ENCODE measurements at regions not wholly inside any gene's neighbourhood (a gene's known extent, or its start where the extent isn't known, plus 50 kb on each side); places are given as distances from the start of the nearest gene placed in this dataset.
A peak's percentile ranks its signal among the peaks of the same experiment; 100 is the strongest.

GRCh38 chr2:39547811-39548719 lies 111.0 kb upstream of the MAP4K3 start:
- Histone ChIP-seq H3K79me1 (ENCODE audit: low read length) (no peaks in the 10 kb centered on the region), H3K4me3 (ENCODE audit: low read length) (no peak overlapping the region), H3K4me2 (ENCODE audit: low read length) (no peak overlapping the region), H2BK15ac (replicated peaks; ENCODE audit: low read depth) (no peak overlapping the region), H2BK5ac (ENCODE audit: low read length) (no peak overlapping the region), H3K36me3 (ENCODE audit: control insufficient read depth, insufficient read depth, low read length) (no peaks in the 10 kb centered on the region), H2BK120ac (ENCODE audit: low read depth, low read length) (no peak overlapping the region), H2AK5ac (ENCODE audit: low read length) (no peak overlapping the region), H3K23ac (ENCODE audit: low read length) (no peak overlapping the region), H3K27ac (ENCODE audit: low read depth, low read length) (no peak overlapping the region), H3K4ac (ENCODE audit: low read depth, low read length) (no peak overlapping the region), H3K4me1 (ENCODE audit: control insufficient read depth, low read depth, low read length) (peaks cover 4% of the 10 kb centered on the region), H3K27me3 (ENCODE audit: insufficient read depth, low read length, poor library complexity) (no peaks in the 10 kb centered on the region), H3K56ac (ENCODE audit: low read length) (no peak overlapping the region), H3K18ac (ENCODE audit: low read length) (no peak overlapping the region), H3K79me2 (ENCODE audit: control insufficient read depth, insufficient read depth, low read length) (no peaks in the 10 kb centered on the region), H4K8ac (ENCODE audit: low read depth, low read length) (no peak overlapping the region), H4K5ac (ENCODE audit: low read length) (no peak overlapping the region), H3K9ac (ENCODE audit: low read length) (no peak overlapping the region)
- no CpG with 5 or more reads among the region's 9 CpGs for WGBS (ENCODE audit: extremely low coverage, insufficient coverage, low lambda C conversion rate)
- DNase-seq, result peak; percentile 61

GRCh38 chr2:39549000-39549399 lies 111.9 kb upstream of the MAP4K3 start:
- Histone ChIP-seq H3K4me2 (ENCODE audit: low read length) (no peak overlapping the region), H4K8ac (ENCODE audit: low read depth, low read length) (no peak overlapping the region), H3K23ac (ENCODE audit: low read length) (no peak overlapping the region), H3K27me3 (ENCODE audit: insufficient read depth, low read length, poor library complexity) (no peaks in the 10 kb centered on the region), H2BK120ac (ENCODE audit: low read depth, low read length) (no peak overlapping the region), H3K9ac (ENCODE audit: low read length) (no peak overlapping the region), H2BK5ac (ENCODE audit: low read length) (no peak overlapping the region), H3K79me1 (ENCODE audit: low read length) (no peaks in the 10 kb centered on the region), H4K5ac (ENCODE audit: low read length) (no peak overlapping the region), H2BK15ac (replicated peaks; ENCODE audit: low read depth) (no peak overlapping the region), H3K56ac (ENCODE audit: low read length) (no peak overlapping the region), H3K36me3 (ENCODE audit: control insufficient read depth, insufficient read depth, low read length) (no peaks in the 10 kb centered on the region), H2AK5ac (ENCODE audit: low read length) (no peak overlapping the region), H3K79me2 (ENCODE audit: control insufficient read depth, insufficient read depth, low read length) (no peaks in the 10 kb centered on the region), H3K18ac (ENCODE audit: low read length) (no peak overlapping the region), H3K4me3 (ENCODE audit: low read length) (no peak overlapping the region), H3K4ac (ENCODE audit: low read depth, low read length) (no peak overlapping the region), H3K27ac (ENCODE audit: low read depth, low read length) (no peak overlapping the region), H3K4me1 (ENCODE audit: control insufficient read depth, low read depth, low read length) (peaks cover 4% of the 10 kb centered on the region)
- no CpG with 5 or more reads among the region's 1 CpG for WGBS (ENCODE audit: extremely low coverage, insufficient coverage, low lambda C conversion rate)
- no peak for DNase-seq

GRCh38 chr2:39549718-39550464 lies 112.8 kb upstream of the MAP4K3 start:
- no peak overlapping the region for H2BK15ac ChIP-seq (replicated peaks; ENCODE audit: low read depth)
- peaks cover 4% of the 10 kb centered on the region for H3K4me1 ChIP-seq (ENCODE audit: control insufficient read depth, low read depth, low read length)
- no peak overlapping the region for H3K4me2 ChIP-seq (ENCODE audit: low read length)
- no peak overlapping the region for H3K56ac ChIP-seq (ENCODE audit: low read length)
- no peak overlapping the region for H3K27ac ChIP-seq (ENCODE audit: low read depth, low read length)
- WGBS (ENCODE audit: extremely low coverage, insufficient coverage, low lambda C conversion rate), result no CpG with 5 or more reads among the region's 9 CpGs
- H3K27me3 ChIP-seq (ENCODE audit: insufficient read depth, low read length, poor library complexity), result no peaks in the 10 kb centered on the region
- no peak overlapping the region for H2AK5ac ChIP-seq (ENCODE audit: low read length)
- peak; percentile 42 for DNase-seq
- no peak overlapping the region for H4K5ac ChIP-seq (ENCODE audit: low read length)
- no peak overlapping the region for H3K18ac ChIP-seq (ENCODE audit: low read length)
- H3K79me2 ChIP-seq (ENCODE audit: control insufficient read depth, insufficient read depth, low read length), result no peaks in the 10 kb centered on the region
- no peaks in the 10 kb centered on the region for H3K36me3 ChIP-seq (ENCODE audit: control insufficient read depth, insufficient read depth, low read length)
- H3K23ac ChIP-seq (ENCODE audit: low read length), result no peak overlapping the region
- H4K8ac ChIP-seq (ENCODE audit: low read depth, low read length), result no peak overlapping the region
- no peaks in the 10 kb centered on the region for H3K79me1 ChIP-seq (ENCODE audit: low read length)
- H3K4me3 ChIP-seq (ENCODE audit: low read length), result no peak overlapping the region
- no peak overlapping the region for H3K9ac ChIP-seq (ENCODE audit: low read length)
- no peak overlapping the region for H3K4ac ChIP-seq (ENCODE audit: low read depth, low read length)
- no peak overlapping the region for H2BK120ac ChIP-seq (ENCODE audit: low read depth, low read length)
- no peak overlapping the region for H2BK5ac ChIP-seq (ENCODE audit: low read length)

GRCh38 chr2:39550701-39551285 lies 113.7 kb upstream of the MAP4K3 start:
- no peak overlapping the region for H3K18ac ChIP-seq (ENCODE audit: low read length)

GRCh38 chr2:39558906-39559305 lies 106.8 kb upstream of the TMEM178A start:
- Histone ChIP-seq H3K4me2 (ENCODE audit: low read length) (no peak overlapping the region), H4K8ac (ENCODE audit: low read depth, low read length) (no peak overlapping the region), H3K79me2 (ENCODE audit: control insufficient read depth, insufficient read depth, low read length) (no peaks in the 10 kb centered on the region), H3K4ac (ENCODE audit: low read depth, low read length) (no peak overlapping the region), H4K5ac (ENCODE audit: low read length) (no peak overlapping the region), H3K27ac (ENCODE audit: low read depth, low read length) (no peak overlapping the region), H3K4me1 (ENCODE audit: control insufficient read depth, low read depth, low read length) (no peaks in the 10 kb centered on the region), H3K79me1 (ENCODE audit: low read length) (no peaks in the 10 kb centered on the region), H3K9ac (ENCODE audit: low read length) (no peak overlapping the region), H3K18ac (ENCODE audit: low read length) (no peak overlapping the region), H2AK5ac (ENCODE audit: low read length) (no peak overlapping the region), H3K27me3 (ENCODE audit: insufficient read depth, low read length, poor library complexity) (no peaks in the 10 kb centered on the region), H3K36me3 (ENCODE audit: control insufficient read depth, insufficient read depth, low read length) (no peaks in the 10 kb centered on the region), H2BK15ac (replicated peaks; ENCODE audit: low read depth) (no peak overlapping the region), H3K23ac (ENCODE audit: low read length) (no peak overlapping the region), H3K4me3 (ENCODE audit: low read length) (no peak overlapping the region), H2BK5ac (ENCODE audit: low read length) (no peak overlapping the region), H3K56ac (ENCODE audit: low read length) (no peak overlapping the region), H2BK120ac (ENCODE audit: low read depth, low read length) (no peak overlapping the region)
- WGBS (ENCODE audit: extremely low coverage, insufficient coverage, low lambda C conversion rate), result no CpG with 5 or more reads among the region's 1 CpG
- no peak for DNase-seq

More at GRCh38 chr2:39550701-39551285, 113.7 kb upstream of the MAP4K3 start:
- Histone ChIP-seq H3K27me3 (ENCODE audit: insufficient read depth, low read length, poor library complexity) (no peaks in the 10 kb centered on the region), H2BK5ac (ENCODE audit: low read length) (no peak overlapping the region), H2BK15ac (replicated peaks; ENCODE audit: low read depth) (no peak overlapping the region), H3K36me3 (ENCODE audit: control insufficient read depth, insufficient read depth, low read length) (no peaks in the 10 kb centered on the region), H3K27ac (ENCODE audit: low read depth, low read length) (no peak overlapping the region), H3K4me3 (ENCODE audit: low read length) (no peak overlapping the region), H3K56ac (ENCODE audit: low read length) (no peak overlapping the region), H3K4me2 (ENCODE audit: low read length) (no peak overlapping the region), H2AK5ac (ENCODE audit: low read length) (no peak overlapping the region), H4K8ac (ENCODE audit: low read depth, low read length) (no peak overlapping the region), H3K79me2 (ENCODE audit: control insufficient read depth, insufficient read depth, low read length) (no peaks in the 10 kb centered on the region), H4K5ac (ENCODE audit: low read length) (no peak overlapping the region), H3K4ac (ENCODE audit: low read depth, low read length) (no peak overlapping the region), H3K9ac (ENCODE audit: low read length) (no peak overlapping the region), H3K79me1 (ENCODE audit: low read length) (no peaks in the 10 kb centered on the region), H3K4me1 (ENCODE audit: control insufficient read depth, low read depth, low read length) (peaks cover 4% of the 10 kb centered on the region), H2BK120ac (ENCODE audit: low read depth, low read length) (no peak overlapping the region), H3K23ac (ENCODE audit: low read length) (no peak overlapping the region)
- no peak for DNase-seq
- WGBS (ENCODE audit: extremely low coverage, insufficient coverage, low lambda C conversion rate), result no CpG with 5 or more reads among the region's 4 CpGs
